NCI-H526 treated with DMSO at 0.1 percent for 48 hours (cell line): ENCODE measurements at regions not wholly inside any gene's neighbourhood (a gene's known extent, or its start where the extent isn't known, plus 50 kb on each side); places are given as distances from the start of the nearest gene placed in this dataset.

Source experiments
- DNase-seq: peaks from one replicate; lab custom pipeline; 2025; lab: John Stamatoyannopoulos, UW

DNA sequence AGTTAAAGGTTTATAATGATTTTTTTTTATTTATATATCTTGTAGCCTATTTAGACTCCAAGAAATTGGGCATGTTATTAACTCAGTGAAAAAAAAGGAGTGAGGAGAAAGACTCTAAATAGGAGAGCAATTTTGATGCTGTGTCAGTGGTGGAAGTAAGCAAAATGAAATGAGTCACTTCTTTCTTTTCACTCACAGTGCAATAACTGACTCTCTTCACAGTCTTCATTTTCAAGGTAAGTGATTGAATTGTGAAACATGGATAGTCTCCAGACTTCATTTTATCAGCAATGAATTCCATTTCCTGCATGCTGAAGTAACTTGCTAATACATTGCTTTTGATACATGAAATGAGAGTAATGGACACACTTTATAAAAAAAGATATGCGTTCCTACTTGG lies 2271.5 kb downstream of the PCDH7 start:
- no peak for DNase-seq

DNA sequence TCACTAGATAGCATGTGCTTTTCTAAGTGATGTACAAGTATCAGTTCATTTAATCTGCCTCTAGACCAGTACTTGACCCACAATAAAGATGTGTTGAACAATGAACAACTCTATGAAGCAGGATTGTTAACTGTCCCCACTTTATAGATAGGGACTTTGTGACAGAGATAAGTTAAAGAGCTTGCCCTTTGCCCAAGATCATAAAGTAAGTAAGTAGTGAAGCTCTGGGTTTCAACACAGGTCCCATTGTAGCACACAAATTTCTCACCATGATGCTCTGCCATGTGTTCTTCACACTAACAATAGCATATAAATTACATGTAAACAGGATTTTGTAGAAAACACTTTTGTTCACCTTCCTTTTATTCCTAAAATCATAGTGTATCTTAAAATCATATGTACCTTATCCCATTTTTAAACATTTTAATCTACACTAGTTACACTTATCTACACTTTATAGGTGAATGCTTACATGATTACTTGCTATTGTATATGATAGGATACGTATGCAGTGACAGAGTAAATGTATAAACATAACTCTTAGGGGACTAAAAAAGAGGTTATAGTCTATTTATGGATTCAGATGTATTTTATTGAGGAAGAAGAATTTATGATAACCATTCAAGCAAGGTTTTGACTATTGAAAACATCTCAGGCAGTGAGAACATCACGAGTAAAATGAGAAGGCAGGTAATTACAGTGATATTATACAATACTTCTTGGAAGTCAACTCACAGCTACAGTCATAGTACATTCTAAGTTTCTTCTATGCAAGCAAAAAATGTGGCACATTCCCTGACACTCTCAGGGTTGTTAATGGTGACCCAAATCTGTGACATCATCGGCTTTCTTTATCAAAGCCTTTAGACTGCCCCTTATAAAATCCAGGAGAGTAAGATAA lies 2275.1 kb downstream of the PCDH7 start:
- no peak for DNase-seq

DNA sequence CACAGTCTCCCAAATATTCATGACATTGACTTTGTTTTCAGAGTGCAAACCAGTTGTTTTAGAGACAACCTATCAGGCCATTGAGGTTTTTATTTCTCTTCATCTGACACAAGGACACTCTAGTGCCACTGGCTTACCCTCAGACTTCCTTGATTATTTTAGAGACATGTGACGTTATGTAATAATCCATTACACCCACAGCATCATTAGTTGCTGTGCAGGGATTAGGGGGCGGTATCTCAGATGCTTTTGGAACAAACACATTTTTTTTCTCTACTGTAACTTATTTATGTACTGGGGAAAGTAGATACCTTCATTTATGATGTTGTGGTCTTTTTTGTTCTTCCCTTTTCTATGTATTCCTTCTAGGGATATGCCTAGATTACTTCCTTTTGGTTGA lies 2293.1 kb downstream of the PCDH7 start:
- no peak for DNase-seq

DNA sequence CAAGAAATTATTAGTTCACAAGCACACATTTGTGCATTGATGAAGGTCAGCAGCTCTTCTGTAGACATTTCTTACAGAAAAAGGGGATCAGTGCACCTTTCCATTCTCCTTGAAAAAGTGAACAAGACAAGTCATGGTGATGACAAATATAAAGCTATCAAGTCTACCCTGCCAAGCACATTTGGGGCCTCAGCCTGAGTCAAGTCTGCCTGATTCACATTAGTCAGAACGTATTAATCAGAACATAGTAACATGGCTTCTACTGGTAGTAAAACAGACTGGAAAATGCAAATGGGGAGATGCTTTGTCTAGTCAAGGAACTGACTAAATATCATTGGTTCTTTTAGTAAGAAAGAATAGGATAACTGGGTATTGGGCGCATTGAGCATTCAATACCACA lies 2305.1 kb downstream of the PCDH7 start:
- no peak for DNase-seq

DNA sequence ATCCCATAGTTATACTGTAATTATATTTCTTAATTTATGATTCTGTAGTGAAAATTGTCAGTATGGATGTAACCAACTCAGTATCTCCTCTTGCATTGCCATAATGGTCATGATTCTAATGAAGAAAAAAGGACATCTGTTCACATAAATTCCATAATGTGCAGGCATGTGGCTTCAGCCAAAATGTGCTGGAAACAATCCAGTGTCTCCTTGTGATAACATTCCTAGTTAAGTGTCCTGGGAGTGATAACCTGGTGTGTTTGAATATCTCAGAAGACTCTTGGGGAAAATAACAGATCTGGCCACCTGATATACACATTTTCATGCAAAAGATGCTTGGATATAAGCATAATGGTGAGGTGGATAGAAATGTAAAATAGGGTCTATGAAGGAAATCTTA lies 2309.8 kb downstream of the PCDH7 start:
- no peak for DNase-seq

DNA sequence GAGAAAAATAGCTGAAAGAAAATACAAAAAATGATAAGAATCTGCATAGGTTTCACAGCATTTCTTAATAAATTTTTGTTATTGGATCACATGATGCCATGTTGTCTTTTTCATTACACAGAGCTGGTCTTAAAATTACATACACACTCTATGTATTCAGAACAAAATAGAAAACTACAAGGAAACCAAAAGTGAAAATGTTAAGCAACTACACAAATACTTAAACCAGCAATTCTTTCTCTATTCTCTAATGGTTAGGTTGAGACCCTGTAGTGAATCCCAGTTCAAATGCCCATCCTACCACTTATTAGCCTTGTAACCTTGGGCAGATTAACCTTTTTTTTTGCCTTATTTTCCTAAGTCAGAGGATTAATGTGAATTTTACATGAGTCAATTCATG lies 2311.2 kb downstream of the PCDH7 start:
- DNase-seq, result no peak

DNA sequence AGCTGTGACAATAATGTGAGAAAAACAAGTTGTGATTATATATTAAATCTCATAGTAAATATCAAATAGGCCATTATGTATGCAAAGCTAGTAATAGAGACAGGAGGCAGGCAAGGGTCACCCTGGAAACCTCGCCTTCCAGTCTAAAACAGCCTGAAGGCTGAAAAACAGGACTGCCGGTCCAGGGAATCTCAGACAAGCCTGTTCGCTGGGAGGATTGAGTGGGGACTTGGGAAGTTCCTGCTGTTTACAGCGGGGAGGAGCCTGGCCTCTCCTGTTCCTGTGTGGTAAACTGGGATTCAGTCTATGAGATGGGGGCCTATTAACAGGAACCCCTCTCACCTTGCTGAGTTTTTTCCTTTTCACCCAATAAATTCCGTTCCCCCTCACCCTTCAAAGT lies 2317.3 kb downstream of the PCDH7 start:
- no peak for DNase-seq

DNA sequence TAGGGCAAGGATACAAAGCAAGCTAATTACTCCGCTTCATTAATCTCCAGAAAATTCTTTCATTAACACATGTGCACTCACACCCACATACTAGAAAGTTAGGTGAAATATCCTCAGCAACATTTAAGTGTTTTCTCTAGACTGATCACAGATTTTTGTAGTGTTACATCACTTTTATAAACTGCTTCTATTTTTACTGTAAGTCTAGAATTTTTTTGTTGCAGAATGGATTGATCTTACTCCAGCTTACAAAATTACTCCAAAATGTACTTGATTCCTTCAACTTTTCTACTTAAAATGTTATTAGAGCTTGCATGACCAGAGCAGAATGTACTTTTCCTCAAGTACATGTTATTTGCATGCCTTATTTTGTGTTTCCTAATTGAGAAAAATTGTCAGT lies 2325.2 kb downstream of the PCDH7 start:
- no peak for DNase-seq

DNA sequence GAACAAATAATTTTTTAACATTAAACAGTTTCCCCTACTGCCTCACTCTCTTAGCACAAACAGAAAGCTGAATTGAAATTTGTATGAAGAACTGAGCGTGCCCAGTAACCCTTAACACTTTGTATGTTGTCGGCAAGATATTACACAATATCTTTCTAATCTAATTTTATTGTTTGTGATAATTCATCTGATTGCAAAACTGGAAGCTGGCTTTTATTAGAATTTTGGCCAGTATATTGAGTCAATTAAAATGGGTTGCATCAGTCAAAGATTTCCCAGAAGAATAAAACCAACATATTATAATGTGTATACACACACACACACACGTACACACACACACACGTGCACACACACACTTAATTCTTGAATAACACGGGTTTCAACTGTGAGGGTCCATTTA lies 2332.1 kb downstream of the PCDH7 start:
- no peak for DNase-seq

DNA sequence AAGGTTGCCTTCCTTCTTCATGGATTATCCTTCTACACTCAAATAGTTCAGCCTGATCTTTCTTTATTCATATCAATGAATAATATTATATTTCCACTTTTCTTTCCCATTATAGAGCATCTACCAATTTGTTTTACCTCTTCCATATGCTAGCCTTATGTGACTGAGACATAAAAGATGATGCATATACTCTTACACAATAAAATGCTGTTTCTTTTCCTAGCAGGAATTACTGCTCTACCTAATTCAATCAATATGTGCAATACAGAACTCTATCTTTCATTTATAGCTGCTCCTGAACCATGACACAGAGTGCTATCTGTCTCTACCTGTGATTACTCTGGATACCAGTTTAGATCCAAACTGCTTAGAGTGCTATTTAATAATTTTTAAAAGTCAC lies 2334.0 kb downstream of the PCDH7 start:
- no peak for DNase-seq

DNA sequence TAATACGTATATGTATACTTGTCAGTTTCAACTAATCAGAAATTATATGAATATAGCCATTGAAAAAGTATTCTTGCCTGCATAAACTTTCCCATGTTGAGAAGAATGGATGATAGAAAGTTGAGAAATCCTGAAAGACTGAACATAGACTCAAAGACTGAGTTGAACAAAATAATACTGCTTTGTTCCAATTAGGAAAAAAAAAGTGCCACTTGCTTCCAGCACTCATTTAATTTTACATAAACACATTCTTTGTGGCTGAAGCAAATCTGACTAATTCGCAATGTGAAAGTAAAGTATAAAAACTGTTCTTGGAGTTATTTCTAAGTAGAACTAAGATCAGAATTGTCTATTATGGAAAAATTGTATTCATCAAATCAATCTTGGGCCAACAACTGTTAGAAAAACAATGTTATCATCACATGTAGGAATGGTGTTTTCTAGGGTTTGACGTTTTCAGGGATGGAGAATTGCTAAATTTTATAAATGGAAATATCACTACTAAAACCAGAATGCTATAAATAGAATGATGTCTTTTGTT lies 2334.6 kb downstream of the PCDH7 start:
- DNase-seq, result no peak

DNA sequence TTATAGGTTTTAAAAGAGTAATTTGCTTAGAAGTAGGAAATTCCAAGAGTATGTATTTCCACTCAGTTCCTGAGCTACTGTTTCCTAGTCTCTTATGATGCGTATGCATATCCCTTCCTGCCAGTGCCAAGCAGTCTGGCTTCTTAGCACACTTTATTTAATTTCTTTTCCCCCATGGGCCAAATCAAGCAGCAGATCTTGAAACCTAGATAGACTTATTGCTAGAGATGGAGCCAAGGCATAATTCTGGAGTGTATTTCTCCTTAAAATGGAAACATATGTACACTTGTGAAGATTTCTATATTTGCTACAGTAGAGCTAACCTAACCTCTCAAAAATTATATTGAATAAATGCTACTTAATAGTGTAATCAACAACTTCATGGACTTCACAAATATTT lies 2337.6 kb downstream of the PCDH7 start:
- DNase-seq, result no peak

DNA sequence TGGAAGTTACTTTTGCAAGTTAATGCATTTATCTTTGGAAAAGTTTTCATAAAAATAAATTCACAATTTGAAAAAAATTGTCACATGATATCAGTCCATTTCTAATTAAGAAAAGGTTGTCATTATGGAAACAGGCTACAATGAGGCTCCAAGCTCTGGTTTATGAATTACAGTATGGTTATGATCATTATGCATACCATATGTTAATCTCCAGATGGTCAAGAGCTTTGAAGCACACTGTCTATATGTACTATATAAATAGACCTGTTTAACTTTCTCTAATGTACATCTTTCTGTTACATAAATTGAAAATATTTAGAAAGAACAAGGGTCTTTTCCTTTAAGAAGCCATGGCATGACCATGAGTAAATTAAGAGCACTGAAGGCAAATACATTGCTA lies 2338.8 kb downstream of the PCDH7 start:
- no peak for DNase-seq

DNA sequence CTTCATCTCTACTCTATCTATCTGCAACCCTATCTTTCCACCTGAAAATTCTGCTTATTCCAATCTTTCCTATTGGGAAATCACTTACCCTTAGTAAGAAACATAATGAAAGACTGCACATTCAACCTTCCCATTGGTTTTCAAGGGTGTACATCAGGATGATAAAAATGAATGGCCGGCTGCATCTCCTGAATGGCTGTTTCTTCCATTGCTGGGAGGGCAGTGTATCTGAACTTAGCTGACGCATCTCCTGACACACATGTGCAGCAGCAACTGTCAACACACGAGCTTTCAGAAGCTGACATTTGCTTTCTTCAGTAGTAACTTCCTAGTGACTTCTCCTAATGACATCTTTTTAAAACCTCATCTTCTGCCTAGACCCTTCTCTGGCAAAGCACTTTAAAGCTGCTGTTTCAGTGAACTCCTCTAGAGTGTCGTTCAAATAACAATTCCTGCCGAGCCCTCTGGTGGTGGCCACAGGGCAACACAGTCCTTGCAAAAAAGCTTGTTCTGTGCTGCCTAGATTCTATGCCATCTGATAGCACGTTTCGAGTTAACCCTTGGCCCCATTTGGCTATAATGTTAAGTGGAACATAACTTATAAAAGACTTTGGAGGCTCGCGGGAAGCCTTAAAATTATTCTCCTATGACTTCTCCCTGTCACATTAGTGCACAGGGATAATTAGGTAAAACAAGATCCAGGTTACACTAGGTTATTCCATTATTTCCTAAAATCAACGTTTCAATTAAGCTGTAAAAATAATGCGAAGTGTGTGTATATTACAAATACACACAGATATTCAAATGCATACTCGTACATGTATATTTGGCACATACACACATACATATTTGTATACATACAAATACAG lies 2340.7 kb downstream of the PCDH7 start:
- peak; percentile 7 for DNase-seq

DNA sequence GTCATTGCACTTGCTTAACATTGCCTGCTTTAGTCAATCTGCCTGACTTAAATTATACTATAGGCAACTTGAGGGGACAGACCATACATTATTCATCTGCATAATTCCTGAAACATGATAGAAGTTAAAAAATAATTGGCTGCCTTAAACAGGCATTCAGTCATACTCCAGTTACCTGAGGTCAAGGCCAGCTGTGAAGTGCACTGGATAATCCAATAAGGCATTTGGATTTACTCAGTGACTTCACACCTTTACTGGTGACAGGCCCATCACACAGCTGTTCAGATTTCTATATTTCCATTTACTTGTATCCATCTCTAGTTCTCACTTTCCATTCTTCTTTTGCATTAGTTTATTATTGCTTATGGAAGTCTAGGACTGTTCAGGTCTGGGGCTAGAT lies 2341.6 kb downstream of the PCDH7 start:
- no peak for DNase-seq

DNA sequence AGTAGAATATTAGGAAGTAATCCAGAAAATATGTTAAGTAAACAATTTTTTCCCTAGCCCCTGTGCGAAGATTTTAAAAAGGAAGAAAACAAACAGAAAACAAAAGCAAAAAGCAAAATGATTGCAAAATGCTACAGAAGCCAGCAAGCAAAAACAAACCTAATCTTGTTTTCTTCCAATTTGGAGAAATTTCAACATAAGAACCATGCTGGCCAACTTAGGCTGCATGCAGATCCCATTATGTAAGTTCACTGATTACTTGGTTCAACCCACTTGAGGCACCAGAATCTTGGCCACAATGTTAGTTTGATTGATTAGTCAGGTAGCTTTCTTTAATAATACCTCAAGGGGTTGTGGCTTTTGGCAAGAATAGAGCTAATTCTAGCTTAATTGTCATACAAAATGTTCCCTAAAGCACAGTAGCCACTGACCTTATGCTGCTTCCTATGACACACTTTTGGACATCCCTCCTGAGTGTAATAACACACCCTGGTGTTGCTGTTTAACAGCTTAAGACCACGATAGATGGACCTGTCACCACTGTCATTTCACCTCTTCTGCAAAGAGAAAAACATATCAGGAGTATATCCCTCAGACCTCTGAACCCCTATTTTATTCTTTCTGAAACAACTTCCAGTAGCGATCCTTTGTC lies 2342.1 kb downstream of the PCDH7 start:
- DNase-seq, result no peak

DNA sequence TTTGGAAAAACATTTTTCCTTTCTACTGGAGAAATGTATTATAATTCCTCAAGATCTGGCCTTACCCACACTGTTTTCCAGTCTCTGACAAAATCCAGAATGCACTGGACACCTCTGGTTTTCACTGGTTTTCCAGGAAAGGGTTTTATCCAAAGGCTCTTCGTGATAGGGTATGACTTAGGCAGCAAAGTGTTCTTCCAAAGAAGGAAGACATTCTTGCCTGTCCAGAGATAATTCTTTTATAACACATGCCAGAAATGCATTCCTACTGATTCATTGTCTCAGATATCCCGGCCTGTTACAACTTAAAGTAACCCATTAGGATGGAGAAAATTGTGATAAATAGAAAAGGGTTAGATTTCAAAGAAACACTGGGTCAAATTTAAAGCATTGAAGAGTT lies 2343.1 kb downstream of the PCDH7 start:
- no peak for DNase-seq

DNA sequence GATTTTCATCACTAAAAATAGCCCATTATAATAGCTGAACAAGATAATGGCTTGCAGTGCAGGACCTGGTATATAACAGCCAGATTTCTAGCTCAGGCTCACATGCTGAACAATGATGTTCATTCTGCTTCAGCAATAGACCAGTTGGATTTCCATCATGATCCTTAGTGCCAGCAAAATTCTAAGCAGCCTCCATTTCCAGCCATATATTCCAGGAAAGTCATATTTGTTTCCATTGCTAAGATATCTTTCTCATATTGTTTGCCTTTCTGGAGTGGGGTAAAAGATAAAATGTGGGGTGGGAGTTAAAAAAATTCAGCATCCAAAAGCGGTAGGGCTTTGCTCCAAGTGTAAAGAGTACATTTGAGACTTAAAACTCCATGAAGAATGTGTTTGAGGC lies 2344.1 kb downstream of the PCDH7 start:
- DNase-seq, result no peak

DNA sequence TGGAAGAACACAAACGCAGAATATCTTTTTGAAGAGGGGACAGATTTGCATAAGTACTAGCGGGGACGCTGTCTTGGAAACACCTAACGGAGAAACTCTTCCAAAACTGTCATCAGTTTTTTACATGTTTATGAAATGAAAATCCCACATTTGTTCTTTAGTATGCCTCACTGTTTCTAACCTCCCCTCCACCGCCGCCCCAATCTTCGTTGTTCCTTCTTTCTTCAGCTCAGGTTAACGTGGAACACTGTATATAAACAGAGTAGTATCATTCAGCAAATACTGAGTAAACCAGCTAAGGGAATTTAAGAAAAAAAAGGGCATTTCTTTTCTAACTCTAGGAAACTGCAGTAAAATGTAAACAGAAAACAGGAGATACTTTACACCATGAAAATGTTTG lies 2345.6 kb downstream of the PCDH7 start:
- DNase-seq, result no peak

DNA sequence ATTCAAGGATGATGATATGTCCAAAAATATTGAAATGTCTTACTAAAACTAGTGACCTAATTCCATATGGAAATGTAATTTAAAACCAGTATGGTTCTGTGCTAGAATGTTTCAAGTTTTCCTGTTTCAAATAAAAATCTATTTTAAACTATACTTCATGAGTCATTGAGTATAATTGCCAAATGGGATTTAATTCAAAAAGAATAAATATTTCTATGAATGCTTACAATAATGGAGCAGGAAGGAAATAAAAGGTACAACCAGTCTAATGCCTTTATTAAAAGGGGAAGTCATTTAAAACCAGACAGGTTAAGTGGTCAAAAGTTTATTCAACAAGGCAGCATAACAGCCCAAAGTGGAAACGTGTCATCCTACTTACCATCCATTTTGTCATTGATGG lies 2347.1 kb downstream of the PCDH7 start:
- DNase-seq, result no peak

DNA sequence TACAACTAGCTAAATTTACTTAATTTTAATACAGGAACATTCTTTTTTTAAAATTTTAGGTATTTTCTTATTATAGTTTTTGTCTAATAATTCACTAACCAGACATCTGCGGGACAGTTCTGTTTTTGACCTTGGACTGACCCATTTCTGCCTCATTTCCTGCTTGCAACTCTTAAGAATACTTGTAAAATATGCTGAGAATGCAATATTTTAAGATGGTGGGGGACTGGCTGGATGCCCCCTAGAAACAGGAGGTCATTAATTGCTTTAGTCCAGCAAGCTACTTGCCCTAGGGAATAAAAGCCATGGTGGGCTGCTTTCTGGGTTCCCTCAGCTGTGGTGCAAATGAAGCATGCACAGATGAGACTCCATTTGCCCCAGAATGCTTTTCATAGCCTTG lies 2348.4 kb downstream of the PCDH7 start:
- DNase-seq, result no peak

DNA sequence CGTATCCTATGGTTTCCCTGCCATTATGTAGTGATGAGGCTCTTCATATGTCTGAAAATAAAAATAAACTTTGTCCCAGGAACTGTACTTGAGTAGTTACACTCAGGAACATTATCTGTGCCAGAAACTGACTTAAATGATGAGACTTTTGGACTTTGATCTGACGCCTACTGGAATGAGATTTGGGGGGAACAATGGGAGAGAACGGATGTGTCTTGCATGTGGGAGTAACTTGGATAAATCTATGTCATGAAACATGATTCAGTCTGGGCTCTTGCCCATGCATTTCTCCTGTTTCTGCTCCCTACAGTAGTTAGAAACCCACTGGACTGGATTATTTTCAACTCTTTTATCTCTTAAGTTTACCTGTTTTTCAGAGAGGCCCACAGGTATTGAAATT lies 2351.4 kb downstream of the PCDH7 start:
- no peak for DNase-seq
